Activated naive CD8-positive, alpha-beta T cell treated with anti-CD3 and anti-CD28 coated beads, Interleukin-2, amount 10 ng/mL, durations not matched to agents 7 days and 5 days (primary cell): ENCODE measurements at regions not wholly inside any gene's neighbourhood (a gene's known extent, or its start where the extent isn't known, plus 50 kb on each side); places are given as distances from the start of the nearest gene placed in this dataset.
A peak's percentile ranks its signal among the peaks of the same experiment; 100 is the strongest.

Source experiments
- ATAC-seq: fragments of 150-1000 bp; cut with Tn5 transposase; one replicate; pipeline ENCODE4 v1.10.0; 2021; ENCODE audit warnings: low read depth, moderate library complexity
- POLR2A ChIA-PET: fragments of 350-600 bp; sonication (Branson Sonifier 250); formaldehyde crosslinking; loops from one replicate; lab custom pipeline; 2021; ENCODE audit warnings: antibody characterized with exemption; lab: Charles Lee
- DNase-seq: peaks from one replicate; pipeline ENCODE4 v3.0.0; 2021
- H3K27ac Mint-ChIP-seq: one replicate; pipeline ENCODE4 v1.8.0; 2022; ENCODE audit warnings: mild to moderate bottlenecking, mixed read lengths
- H3K27me3 Mint-ChIP-seq: one replicate; pipeline ENCODE4 v1.8.0; 2022; ENCODE audit warnings: mild to moderate bottlenecking, moderate library complexity, mixed read lengths
- H3K36me3 Mint-ChIP-seq: one replicate; pipeline ENCODE4 v1.8.0; 2021; ENCODE audit warnings: mild to moderate bottlenecking, mixed read lengths
- H3K4me1 Mint-ChIP-seq: one replicate; pipeline ENCODE4 v1.8.0; 2021; ENCODE audit warnings: mixed read lengths
- H3K4me3 Mint-ChIP-seq: one replicate; pipeline ENCODE4 v1.8.0; 2022; ENCODE audit warnings: mild to moderate bottlenecking, moderate library complexity, mixed read lengths
- H3K9me3 Mint-ChIP-seq: one replicate; pipeline ENCODE4 v1.8.0; 2021; ENCODE audit warnings: mixed read lengths

DNA sequence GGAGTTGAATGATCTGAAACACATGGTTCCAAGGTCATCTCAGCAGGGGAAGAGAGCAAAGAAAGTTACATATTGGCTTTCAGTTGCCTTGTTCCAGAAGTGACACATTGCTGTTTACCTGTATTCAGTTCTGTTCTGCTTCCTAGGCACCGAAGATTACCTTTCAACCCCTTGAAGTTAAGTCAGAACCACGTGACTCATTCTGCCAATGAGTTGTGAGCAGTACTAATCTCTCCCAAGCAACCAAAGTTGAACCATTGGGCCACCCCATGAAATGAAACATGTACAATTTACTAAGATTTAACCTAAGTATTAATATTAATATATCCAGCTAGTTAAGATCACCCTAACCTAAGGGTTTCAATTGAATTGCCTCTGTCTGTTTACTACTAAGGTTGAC lies 439.2 kb upstream of the MAF start:
- Mint-ChIP-seq H3K36me3 (no peaks in the 10 kb centered on the region), H3K4me3 (no peak overlapping the region), H3K9me3 (no peaks in the 10 kb centered on the region), H3K27me3 (no peaks in the 10 kb centered on the region), H3K27ac (no peak overlapping the region), H3K4me1 (no peaks in the 10 kb centered on the region)
- no peak for ATAC-seq
- DNase-seq = no peak
- POLR2A ChIA-PET = no interaction called here

DNA sequence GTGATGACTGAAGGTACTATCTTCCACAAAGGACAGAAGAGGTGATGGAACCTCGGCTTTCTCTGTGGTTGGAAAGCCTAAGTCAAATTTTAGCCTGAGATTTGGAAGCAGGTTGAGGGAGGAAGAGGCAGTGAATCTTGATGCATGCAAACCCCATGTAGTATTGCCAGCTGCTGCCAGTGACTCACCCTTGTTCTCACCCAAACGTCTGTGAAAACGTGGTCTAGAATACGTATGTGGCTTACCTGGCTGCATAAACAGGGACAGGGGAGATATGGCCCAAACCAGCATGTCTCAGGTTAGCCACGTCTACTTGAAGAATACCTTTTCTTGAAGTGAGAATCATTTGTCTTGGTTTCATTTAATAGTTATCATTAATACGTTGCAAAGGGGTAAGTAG lies 438.0 kb upstream of the MAF start:
- POLR2A ChIA-PET = no interaction called here
- no peak for DNase-seq
- H3K4me3 Mint-ChIP-seq = no peak overlapping the region
- H3K4me1 Mint-ChIP-seq = no peaks in the 10 kb centered on the region
- H3K9me3 Mint-ChIP-seq = no peaks in the 10 kb centered on the region
- H3K27me3 Mint-ChIP-seq = no peaks in the 10 kb centered on the region
- ATAC-seq = no peak
- H3K27ac Mint-ChIP-seq = no peak overlapping the region
- no peaks in the 10 kb centered on the region for H3K36me3 Mint-ChIP-seq

DNA sequence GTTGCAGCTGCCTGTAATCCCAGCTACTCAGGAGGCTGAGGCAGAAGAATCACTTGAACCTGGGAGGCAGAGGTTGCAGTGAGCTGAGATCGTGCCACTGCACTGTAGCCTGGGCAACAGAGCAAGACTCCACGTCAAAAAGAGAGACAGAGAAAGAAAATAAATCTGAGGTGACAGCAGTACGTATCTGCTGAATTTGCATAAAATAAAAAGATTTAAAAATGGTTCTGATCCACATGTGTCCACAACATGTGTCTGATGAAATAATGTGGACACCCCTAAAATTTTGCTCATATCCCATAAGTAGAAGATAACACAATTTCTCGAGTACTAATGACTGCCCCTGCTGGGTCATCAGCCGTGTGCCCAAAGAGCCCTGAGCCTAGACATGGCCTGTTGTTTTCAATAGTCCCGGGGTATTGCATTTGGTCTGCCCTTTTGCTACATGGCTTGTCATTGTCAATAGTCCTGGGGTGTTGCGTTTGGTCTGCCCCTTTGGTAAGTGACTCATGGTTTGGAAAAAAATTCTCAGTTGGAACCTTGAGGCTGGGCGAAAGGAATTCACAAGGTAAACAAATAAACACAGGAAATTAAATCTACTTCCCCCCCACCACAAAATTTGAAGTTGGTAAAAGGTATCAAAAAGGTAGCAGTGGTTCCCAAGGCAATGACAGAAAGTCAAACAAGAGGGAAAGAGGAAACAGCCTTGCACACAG lies 434.6 kb upstream of the MAF start:
- no peaks in the 10 kb centered on the region for H3K4me1 Mint-ChIP-seq
- H3K27me3 Mint-ChIP-seq = no peaks in the 10 kb centered on the region
- POLR2A ChIA-PET = no interaction called here
- no peak overlapping the region for H3K4me3 Mint-ChIP-seq
- no peaks in the 10 kb centered on the region for H3K36me3 Mint-ChIP-seq
- DNase-seq = no peak
- ATAC-seq = no peak
- no peak overlapping the region for H3K27ac Mint-ChIP-seq
- H3K9me3 Mint-ChIP-seq = no peaks in the 10 kb centered on the region

DNA sequence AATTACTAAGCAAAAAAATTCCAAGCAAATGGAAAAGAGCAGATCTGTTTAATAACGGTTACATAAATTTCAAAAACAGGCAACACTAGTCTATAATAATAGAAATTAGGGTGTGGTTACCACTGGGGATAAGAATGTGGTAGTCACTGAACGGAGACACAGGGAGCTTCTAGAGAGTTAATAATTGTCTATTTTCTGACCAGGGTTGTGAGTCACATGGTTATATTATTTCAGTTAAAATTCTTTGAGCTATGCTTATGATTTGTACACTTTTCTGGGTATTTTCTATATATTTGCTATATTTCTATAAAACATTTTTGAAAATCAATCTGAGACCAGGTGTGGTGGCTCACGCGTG lies 433.9 kb upstream of the MAF start:
- Mint-ChIP-seq H3K27ac (no peak overlapping the region), H3K27me3 (no peaks in the 10 kb centered on the region), H3K36me3 (no peaks in the 10 kb centered on the region), H3K4me3 (no peak overlapping the region), H3K9me3 (no peaks in the 10 kb centered on the region), H3K4me1 (no peaks in the 10 kb centered on the region)
- ATAC-seq = no peak
- POLR2A ChIA-PET = no interaction called here
- DNase-seq = no peak

DNA sequence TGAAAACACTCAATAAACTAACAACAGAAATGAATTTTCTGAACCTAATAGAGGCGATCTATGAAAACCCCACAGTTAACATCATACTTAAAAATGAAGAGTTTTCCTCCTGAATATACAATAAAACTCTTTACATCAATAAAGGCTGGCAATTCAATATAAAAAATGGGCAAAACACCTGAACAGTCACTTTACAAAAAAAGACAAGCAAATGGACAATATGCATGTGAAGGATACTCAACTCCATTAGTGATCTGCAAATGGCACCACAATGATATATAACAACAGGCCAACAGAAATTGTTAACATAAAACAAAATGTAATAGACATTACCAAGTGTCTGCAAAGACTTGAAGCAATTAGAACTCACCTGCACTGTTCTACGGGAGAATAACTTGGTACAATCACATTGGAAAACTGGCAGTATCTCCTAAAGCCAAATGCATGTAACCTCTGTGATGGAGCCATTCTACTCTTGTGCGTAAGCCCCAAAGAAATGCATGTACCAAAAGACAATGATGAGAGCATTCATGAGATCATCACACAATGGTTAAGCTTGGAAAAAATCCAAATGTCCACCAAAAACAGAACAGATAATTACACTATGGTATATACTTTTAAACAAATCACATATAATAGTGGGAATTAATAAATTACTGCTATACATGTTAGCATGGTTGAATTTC lies 433.4 kb upstream of the MAF start:
- H3K27ac Mint-ChIP-seq = no peak overlapping the region
- H3K4me1 Mint-ChIP-seq = no peaks in the 10 kb centered on the region
- H3K9me3 Mint-ChIP-seq = no peaks in the 10 kb centered on the region
- H3K27me3 Mint-ChIP-seq = no peaks in the 10 kb centered on the region
- no peak for DNase-seq
- no peak overlapping the region for H3K4me3 Mint-ChIP-seq
- no peaks in the 10 kb centered on the region for H3K36me3 Mint-ChIP-seq
- ATAC-seq = no peak
- POLR2A ChIA-PET = no interaction called here

DNA sequence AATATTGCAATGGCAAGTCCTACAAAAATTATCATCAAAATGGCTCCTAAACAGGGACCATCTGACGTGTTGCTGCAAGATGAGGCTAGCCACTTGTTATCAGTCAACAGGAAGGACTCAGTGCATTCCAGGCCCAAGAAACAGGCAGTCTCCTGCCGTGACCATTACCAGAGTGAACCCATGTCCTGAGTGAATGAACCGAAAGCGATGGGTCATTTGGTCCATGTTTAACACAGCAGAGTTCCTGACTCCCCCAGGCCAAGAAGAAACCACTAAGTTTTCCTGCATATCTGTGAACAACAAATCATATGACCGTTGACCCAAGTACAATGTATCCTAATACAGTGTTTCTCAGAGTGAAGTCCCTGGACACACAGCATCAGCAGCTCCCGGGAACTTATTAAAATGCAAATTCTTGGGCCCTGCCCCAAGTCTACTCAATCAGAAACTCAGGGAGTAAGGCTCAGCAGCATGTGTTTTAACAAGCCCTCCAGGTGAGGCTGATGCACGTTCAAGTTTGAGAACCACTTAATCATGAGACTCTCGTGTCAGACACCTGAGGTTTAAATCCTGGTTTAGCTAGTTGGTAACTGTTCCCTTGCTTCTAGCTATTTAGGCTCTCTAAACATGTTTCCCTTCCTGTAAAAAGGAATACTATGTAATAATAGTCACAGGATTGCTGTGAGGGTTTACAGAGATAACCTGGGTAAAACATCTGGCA lies 429.4 kb upstream of the MAF start:
- Mint-ChIP-seq H3K4me1 (peaks cover 11% of the 10 kb centered on the region), H3K27ac (no peak overlapping the region), H3K27me3 (no peaks in the 10 kb centered on the region), H3K4me3 (no peak overlapping the region), H3K9me3 (no peaks in the 10 kb centered on the region), H3K36me3 (no peaks in the 10 kb centered on the region)
- no peak for DNase-seq
- no peak for ATAC-seq
- POLR2A ChIA-PET = no interaction called here

DNA sequence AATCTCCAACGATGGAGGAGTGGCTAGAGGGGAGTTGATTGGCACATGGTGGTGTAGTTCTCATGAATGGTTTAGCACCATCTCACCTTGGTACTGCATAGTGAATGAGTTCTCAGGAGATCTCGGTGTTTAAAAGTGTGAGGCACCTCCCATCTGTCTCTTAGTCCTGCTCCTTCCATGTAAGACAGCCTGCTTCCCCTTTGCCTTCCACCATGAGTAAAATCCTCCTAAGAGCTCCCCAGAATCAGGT lies 428.8 kb upstream of the MAF start:
- ATAC-seq (no peak), DNase-seq (no peak)
- no peaks in the 10 kb centered on the region for H3K9me3 Mint-ChIP-seq
- H3K4me1 Mint-ChIP-seq = peaks cover 11% of the 10 kb centered on the region
- H3K4me3 Mint-ChIP-seq = no peak overlapping the region
- no peaks in the 10 kb centered on the region for H3K36me3 Mint-ChIP-seq
- H3K27me3 Mint-ChIP-seq = no peaks in the 10 kb centered on the region
- POLR2A ChIA-PET = no interaction called here
- H3K27ac Mint-ChIP-seq = no peak overlapping the region

DNA sequence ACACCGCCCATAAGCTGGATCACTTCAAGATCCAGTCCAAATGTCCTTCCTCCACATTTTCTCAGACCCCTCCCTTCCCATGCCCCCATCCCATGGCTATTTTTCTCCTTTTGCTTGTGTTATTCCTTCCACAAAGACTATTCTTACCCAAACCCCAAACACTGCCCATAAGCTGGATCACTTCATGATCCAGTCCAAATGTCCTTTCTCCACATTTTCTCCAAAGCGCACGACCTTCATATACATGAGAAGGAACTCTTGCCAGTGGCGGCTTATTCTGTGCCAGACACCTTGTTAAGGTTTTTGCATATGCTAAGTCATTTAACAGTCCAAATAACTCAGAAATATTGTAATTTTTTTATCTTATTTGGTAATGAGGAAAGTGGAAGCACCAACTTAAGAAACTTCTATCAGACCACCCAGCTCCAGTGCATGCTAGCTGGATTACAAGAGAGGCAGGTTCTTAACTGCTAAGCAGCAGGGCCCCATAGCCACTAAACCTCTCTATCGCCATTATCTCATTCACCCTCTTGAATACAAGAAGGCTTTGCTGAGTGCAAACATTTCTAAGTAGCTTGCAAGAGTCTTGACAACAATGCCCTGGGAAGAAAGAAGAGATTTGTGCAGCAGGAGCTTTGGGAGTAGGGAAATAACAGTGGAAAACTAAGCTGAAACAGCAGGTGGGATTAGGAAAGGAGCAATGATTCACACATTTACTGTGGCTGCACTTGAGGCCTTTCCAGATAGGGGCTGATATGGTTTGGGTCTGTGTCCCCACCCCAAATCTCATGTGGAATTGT lies 428.2 kb upstream of the MAF start:
- no peaks in the 10 kb centered on the region for H3K27me3 Mint-ChIP-seq
- H3K4me3 Mint-ChIP-seq = no peak overlapping the region
- H3K27ac Mint-ChIP-seq = no peak overlapping the region
- H3K4me1 Mint-ChIP-seq = peaks cover 11% of the 10 kb centered on the region
- POLR2A ChIA-PET = no interaction called here
- DNase-seq (no peak), ATAC-seq (no peak)
- H3K36me3 Mint-ChIP-seq = no peaks in the 10 kb centered on the region
- no peaks in the 10 kb centered on the region for H3K9me3 Mint-ChIP-seq

DNA sequence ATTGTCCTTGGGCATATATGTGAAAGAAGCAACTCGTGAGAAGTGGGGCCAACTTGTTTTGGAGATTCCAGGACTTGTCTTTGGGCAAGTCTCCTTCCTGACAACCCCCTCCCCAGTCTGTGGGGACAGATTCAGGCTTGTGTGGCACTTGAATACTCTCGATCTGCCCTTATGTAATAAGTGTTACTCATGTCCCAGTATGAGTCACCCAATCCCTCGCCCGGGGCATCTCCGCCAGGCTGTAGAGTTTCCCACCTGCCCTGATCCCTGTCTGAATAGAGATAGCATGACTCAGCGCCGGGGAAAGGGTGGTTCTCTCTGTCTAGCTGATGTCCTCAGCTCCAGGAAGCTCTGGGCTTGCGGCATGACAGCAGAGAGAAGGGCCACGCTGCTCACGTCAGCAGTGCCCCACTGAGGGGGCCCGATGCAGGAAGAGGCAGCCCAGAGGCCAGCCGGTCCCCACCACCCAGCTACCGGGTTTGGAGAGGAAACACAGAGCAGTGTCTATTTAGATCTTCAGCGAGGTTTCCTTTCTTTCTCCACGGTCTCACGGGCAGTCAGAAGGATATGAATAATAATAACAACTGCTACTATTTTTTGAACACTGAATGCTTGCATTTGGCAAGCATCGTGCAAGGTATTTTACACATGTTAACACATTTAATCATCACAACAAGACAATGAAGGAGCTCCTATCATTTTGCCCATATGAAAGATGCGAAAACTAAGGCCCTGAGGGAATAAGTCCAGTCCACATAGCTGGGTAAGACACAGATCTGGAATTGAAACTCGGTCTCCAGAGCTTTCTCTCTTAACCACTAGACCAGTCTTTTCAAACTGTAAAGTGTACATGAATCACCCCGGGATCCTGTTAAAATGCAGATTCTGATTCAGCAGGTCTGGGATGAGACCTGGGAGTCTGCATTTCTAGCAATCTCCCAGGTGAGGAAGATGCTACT lies 426.7 kb upstream of the MAF start:
- POLR2A ChIA-PET = no interaction called here
- no peaks in the 10 kb centered on the region for H3K36me3 Mint-ChIP-seq
- peaks cover 11% of the 10 kb centered on the region for H3K4me1 Mint-ChIP-seq
- no peaks in the 10 kb centered on the region for H3K9me3 Mint-ChIP-seq
- ATAC-seq (peak; percentile 95), DNase-seq (peak; percentile 50)
- no peaks in the 10 kb centered on the region for H3K27me3 Mint-ChIP-seq
- H3K27ac Mint-ChIP-seq = peak overlapping the region; percentile 63
- H3K4me3 Mint-ChIP-seq = peak overlapping the region; percentile 68

DNA sequence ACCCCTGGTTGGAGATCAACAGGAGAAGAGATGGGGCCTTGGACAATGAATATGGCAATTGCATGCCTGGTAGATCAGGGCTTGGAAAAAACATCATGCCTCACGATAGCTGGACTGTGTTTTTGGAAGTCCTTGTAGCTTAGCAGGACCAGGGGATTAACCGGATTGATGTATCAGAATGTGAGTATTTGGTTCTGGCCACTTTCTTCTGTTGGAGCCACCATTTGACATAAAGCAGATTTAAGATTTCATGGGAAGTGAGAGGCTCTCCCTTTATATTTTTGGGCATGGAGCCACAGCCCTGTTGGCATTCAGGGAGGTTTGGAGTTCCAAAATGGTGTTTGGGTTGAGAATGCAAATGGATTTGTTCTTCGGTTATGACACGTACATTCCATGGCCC lies 424.7 kb upstream of the MAF start:
- H3K27ac Mint-ChIP-seq = no peak overlapping the region
- DNase-seq (no peak), ATAC-seq (no peak)
- H3K4me3 Mint-ChIP-seq = no peak overlapping the region
- H3K4me1 Mint-ChIP-seq = peaks cover 11% of the 10 kb centered on the region
- POLR2A ChIA-PET = no interaction called here
- no peaks in the 10 kb centered on the region for H3K27me3 Mint-ChIP-seq
- no peaks in the 10 kb centered on the region for H3K36me3 Mint-ChIP-seq
- no peaks in the 10 kb centered on the region for H3K9me3 Mint-ChIP-seq

DNA sequence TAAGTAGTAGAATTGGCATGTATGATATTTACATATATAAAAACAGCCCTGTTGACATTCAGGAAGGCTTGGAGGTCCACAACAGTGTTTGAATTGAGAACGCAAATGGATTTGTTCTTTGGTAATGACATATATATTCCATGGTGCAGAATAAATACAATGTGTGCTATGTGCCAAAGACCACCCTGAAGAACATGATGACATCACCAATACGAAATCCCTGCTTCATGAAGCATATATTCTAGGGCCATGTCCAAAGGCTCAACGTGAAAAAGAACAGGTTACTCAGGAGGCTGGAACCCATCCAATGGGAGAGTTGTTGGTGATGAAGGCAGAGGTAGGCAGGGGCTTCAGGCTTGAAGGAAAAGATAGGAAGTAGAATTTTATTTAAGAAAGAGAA lies 423.9 kb upstream of the MAF start:
- no peak overlapping the region for H3K4me3 Mint-ChIP-seq
- peaks cover 11% of the 10 kb centered on the region for H3K4me1 Mint-ChIP-seq
- no peaks in the 10 kb centered on the region for H3K27me3 Mint-ChIP-seq
- no peaks in the 10 kb centered on the region for H3K9me3 Mint-ChIP-seq
- no peak for ATAC-seq
- POLR2A ChIA-PET = no interaction called here
- H3K36me3 Mint-ChIP-seq = no peaks in the 10 kb centered on the region
- no peak overlapping the region for H3K27ac Mint-ChIP-seq
- no peak for DNase-seq

DNA sequence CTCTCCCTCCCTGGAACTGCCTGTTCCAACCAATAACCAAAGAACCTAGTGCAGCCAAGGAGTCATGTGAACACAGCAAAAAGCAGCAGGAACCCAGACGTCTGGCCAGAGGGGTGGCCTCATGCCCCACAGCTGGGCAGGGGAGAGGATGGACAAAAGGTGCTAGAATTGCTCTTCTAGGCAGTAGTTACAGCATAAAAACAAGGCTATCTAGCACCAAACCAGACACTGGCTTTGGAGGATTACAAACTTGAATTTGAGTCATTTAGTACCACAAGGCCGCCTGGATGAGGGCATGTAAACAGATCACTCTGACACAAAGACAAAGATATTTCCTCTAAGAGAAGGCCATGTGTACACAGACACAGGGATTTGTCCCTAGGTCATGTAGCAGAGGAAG lies 423.3 kb upstream of the MAF start:
- ATAC-seq = no peak
- Mint-ChIP-seq H3K4me1 (peaks cover 11% of the 10 kb centered on the region), H3K27ac (no peak overlapping the region), H3K9me3 (no peaks in the 10 kb centered on the region), H3K36me3 (no peaks in the 10 kb centered on the region), H3K4me3 (no peak overlapping the region), H3K27me3 (no peaks in the 10 kb centered on the region)
- POLR2A ChIA-PET = no interaction called here
- DNase-seq = no peak

DNA sequence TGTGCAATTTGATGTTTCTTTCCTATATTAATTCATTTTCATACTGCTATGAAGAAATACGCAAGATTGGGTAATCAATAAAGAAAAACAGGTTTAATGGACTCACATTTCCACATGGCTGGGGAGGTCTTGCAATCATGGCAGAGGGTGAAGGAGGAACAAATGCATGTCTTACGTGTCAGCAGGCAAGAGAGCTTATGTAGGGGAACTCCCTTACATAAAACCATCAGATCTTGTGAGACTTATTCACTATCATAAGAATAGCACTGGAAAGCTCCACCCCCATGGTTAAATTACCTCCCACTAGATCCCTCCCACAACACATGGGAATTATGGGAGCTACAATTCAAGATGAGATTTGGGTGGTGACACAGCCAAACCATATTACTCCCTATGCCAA lies 418.9 kb upstream of the MAF start:
- H3K4me1 Mint-ChIP-seq = no peaks in the 10 kb centered on the region
- no peak overlapping the region for H3K4me3 Mint-ChIP-seq
- ATAC-seq (no peak), DNase-seq (no peak)
- no peak overlapping the region for H3K27ac Mint-ChIP-seq
- H3K27me3 Mint-ChIP-seq = no peaks in the 10 kb centered on the region
- POLR2A ChIA-PET = no interaction called here
- H3K9me3 Mint-ChIP-seq = no peaks in the 10 kb centered on the region
- H3K36me3 Mint-ChIP-seq = no peaks in the 10 kb centered on the region
